ENCODE measurements at regions not wholly inside any gene's neighbourhood (a gene's known extent, or its start where the extent isn't known, plus 50 kb on each side); places are given as distances from the start of the nearest gene placed in this dataset.

DNA sequence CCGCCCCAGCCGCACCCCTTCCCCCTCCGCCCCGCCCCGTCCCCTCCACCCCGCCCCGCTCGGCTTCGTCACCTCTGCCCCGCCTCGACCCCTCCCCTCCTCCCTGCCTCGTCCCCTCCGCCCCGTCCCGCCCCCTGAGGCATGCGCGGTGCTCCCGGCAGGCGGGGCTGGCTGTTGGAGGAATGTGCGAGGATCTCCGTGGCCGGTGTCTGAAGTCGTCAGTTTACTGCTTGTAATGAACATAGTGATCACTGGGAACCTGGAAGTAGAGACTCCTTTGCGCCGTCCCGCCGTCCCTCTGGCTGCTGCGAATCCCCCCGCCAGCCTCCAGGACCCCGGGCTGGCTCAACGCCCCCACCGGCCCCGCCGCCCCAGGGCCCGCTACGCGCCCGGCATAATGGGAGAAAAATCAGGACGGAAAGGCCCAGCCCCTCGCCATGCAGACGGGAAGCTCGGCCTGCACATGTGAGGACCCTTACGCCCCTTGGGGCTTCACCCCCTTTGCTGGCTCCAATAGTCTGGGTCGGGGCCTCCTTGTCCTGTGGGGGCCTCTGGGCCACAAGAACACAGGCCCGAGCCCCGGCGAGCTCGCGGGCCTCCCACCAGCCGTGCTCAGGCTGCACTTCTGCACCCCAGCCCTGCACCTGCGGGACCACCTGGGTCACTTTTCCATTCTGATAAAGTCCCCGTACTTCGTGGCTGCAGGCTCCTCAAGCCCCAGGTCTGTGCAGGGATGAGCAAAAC, 743.1 kb downstream of the KCNJ18 start:
- TF ChIP-seq CREB1 (CRISPR knock-in tag; IDR thresholded peaks at IDR 0.05) (no peak), ELF4 (CRISPR knock-in tag; IDR thresholded peaks at IDR 0.05; ENCODE audit: low read depth) (no peak), NFYB (CRISPR knock-in tag; conservative IDR thresholded peaks at IDR 0.05; ENCODE audit: low read depth) (no peak), ETV6 (CRISPR knock-in tag; IDR thresholded peaks at IDR 0.05) (no peak), MYBL2 (CRISPR knock-in tag; IDR thresholded peaks at IDR 0.05) (no peak)
- TF ChIP-seq, protein P1, sequence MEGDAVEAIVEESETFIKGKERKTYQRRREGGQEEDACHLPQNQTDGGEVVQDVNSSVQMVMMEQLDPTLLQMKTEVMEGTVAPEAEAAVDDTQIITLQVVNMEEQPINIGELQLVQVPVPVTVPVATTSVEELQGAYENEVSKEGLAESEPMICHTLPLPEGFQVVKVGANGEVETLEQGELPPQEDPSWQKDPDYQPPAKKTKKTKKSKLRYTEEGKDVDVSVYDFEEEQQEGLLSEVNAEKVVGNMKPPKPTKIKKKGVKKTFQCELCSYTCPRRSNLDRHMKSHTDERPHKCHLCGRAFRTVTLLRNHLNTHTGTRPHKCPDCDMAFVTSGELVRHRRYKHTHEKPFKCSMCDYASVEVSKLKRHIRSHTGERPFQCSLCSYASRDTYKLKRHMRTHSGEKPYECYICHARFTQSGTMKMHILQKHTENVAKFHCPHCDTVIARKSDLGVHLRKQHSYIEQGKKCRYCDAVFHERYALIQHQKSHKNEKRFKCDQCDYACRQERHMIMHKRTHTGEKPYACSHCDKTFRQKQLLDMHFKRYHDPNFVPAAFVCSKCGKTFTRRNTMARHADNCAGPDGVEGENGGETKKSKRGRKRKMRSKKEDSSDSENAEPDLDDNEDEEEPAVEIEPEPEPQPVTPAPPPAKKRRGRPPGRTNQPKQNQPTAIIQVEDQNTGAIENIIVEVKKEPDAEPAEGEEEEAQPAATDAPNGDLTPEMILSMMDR (IDR thresholded peaks at IDR 0.05) = no peak
- TF ChIP-seq, protein P2, sequence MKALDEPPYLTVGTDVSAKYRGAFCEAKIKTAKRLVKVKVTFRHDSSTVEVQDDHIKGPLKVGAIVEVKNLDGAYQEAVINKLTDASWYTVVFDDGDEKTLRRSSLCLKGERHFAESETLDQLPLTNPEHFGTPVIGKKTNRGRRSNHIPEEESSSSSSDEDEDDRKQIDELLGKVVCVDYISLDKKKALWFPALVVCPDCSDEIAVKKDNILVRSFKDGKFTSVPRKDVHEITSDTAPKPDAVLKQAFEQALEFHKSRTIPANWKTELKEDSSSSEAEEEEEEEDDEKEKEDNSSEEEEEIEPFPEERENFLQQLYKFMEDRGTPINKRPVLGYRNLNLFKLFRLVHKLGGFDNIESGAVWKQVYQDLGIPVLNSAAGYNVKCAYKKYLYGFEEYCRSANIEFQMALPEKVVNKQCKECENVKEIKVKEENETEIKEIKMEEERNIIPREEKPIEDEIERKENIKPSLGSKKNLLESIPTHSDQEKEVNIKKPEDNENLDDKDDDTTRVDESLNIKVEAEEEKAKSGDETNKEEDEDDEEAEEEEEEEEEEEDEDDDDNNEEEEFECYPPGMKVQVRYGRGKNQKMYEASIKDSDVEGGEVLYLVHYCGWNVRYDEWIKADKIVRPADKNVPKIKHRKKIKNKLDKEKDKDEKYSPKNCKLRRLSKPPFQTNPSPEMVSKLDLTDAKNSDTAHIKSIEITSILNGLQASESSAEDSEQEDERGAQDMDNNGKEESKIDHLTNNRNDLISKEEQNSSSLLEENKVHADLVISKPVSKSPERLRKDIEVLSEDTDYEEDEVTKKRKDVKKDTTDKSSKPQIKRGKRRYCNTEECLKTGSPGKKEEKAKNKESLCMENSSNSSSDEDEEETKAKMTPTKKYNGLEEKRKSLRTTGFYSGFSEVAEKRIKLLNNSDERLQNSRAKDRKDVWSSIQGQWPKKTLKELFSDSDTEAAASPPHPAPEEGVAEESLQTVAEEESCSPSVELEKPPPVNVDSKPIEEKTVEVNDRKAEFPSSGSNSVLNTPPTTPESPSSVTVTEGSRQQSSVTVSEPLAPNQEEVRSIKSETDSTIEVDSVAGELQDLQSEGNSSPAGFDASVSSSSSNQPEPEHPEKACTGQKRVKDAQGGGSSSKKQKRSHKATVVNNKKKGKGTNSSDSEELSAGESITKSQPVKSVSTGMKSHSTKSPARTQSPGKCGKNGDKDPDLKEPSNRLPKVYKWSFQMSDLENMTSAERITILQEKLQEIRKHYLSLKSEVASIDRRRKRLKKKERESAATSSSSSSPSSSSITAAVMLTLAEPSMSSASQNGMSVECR (CRISPR knock-in tag; IDR thresholded peaks at IDR 0.05; ENCODE audit: borderline replicate concordance) = no peak
- TF ChIP-seq, protein P3, sequence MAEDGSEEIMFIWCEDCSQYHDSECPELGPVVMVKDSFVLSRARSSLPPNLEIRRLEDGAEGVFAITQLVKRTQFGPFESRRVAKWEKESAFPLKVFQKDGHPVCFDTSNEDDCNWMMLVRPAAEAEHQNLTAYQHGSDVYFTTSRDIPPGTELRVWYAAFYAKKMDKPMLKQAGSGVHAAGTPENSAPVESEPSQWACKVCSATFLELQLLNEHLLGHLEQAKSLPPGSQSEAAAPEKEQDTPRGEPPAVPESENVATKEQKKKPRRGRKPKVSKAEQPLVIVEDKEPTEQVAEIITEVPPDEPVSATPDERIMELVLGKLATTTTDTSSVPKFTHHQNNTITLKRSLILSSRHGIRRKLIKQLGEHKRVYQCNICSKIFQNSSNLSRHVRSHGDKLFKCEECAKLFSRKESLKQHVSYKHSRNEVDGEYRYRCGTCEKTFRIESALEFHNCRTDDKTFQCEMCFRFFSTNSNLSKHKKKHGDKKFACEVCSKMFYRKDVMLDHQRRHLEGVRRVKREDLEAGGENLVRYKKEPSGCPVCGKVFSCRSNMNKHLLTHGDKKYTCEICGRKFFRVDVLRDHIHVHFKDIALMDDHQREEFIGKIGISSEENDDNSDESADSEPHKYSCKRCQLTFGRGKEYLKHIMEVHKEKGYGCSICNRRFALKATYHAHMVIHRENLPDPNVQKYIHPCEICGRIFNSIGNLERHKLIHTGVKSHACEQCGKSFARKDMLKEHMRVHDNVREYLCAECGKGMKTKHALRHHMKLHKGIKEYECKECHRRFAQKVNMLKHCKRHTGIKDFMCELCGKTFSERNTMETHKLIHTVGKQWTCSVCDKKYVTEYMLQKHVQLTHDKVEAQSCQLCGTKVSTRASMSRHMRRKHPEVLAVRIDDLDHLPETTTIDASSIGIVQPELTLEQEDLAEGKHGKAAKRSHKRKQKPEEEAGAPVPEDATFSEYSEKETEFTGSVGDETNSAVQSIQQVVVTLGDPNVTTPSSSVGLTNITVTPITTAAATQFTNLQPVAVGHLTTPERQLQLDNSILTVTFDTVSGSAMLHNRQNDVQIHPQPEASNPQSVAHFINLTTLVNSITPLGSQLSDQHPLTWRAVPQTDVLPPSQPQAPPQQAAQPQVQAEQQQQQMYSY (CRISPR knock-in tag; IDR thresholded peaks at IDR 0.05) = no peak
- TF ChIP-seq, protein P4, sequence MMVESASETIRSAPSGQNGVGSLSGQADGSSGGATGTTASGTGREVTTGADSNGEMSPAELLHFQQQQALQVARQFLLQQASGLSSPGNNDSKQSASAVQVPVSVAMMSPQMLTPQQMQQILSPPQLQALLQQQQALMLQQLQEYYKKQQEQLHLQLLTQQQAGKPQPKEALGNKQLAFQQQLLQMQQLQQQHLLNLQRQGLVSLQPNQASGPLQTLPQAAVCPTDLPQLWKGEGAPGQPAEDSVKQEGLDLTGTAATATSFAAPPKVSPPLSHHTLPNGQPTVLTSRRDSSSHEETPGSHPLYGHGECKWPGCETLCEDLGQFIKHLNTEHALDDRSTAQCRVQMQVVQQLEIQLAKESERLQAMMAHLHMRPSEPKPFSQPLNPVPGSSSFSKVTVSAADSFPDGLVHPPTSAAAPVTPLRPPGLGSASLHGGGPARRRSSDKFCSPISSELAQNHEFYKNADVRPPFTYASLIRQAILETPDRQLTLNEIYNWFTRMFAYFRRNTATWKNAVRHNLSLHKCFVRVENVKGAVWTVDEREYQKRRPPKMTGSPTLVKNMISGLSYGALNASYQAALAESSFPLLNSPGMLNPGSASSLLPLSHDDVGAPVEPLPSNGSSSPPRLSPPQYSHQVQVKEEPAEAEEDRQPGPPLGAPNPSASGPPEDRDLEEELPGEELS (CRISPR knock-in tag; IDR thresholded peaks at IDR 0.05) = no peak
- TF ChIP-seq, protein P5, sequence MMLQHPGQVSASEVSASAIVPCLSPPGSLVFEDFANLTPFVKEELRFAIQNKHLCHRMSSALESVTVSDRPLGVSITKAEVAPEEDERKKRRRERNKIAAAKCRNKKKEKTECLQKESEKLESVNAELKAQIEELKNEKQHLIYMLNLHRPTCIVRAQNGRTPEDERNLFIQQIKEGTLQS (CRISPR knock-in tag; conservative IDR thresholded peaks at IDR 0.05) = no peak
- TF ChIP-seq, protein P6, sequence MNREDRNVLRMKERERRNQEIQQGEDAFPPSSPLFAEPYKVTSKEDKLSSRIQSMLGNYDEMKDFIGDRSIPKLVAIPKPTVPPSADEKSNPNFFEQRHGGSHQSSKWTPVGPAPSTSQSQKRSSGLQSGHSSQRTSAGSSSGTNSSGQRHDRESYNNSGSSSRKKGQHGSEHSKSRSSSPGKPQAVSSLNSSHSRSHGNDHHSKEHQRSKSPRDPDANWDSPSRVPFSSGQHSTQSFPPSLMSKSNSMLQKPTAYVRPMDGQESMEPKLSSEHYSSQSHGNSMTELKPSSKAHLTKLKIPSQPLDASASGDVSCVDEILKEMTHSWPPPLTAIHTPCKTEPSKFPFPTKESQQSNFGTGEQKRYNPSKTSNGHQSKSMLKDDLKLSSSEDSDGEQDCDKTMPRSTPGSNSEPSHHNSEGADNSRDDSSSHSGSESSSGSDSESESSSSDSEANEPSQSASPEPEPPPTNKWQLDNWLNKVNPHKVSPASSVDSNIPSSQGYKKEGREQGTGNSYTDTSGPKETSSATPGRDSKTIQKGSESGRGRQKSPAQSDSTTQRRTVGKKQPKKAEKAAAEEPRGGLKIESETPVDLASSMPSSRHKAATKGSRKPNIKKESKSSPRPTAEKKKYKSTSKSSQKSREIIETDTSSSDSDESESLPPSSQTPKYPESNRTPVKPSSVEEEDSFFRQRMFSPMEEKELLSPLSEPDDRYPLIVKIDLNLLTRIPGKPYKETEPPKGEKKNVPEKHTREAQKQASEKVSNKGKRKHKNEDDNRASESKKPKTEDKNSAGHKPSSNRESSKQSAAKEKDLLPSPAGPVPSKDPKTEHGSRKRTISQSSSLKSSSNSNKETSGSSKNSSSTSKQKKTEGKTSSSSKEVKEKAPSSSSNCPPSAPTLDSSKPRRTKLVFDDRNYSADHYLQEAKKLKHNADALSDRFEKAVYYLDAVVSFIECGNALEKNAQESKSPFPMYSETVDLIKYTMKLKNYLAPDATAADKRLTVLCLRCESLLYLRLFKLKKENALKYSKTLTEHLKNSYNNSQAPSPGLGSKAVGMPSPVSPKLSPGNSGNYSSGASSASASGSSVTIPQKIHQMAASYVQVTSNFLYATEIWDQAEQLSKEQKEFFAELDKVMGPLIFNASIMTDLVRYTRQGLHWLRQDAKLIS (CRISPR knock-in tag; IDR thresholded peaks at IDR 0.05; ENCODE audit: borderline replicate concordance) = no peak

Data from WTC11 (cell line).